ENCODE measurements at regions not wholly inside any gene's neighbourhood (a gene's known extent, or its start where the extent isn't known, plus 50 kb on each side); places are given as distances from the start of the nearest gene placed in this dataset.
"Not testable (repeated sequence)": the region's sequence is repeated elsewhere in the genome, so short reads cannot be mapped to it uniquely, and the experiment has no call there.

DNA sequence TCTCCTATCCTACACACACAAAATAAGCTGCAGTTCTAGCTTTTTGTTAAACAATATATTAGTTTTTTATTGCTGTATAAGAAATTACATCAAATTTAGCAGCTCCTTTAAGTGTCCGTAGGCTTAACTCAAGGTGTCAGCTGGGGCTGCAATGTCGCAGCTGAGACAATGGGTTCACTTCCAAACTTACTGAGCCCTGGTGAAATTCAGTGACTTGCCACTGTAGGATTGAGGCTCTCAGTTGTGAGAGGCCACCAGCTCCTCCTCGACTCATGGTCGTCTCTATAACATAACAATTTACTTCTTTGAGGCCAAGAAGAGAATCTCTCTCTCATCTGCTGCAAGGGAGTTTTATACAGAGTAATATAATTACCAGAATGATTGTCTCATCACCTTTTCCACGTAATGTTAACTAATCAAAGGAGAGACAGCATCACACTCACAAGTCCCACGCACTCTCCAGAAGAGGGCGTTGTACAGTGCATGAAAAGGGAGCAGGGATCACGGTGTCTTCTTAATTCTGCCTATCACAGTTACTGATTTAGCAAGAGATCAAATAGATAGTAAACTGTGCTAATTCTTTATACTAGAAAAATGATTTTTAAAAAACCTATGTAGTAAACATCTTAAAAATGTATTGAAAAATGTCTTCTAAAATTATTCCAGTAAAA lies 735.6 kb upstream of the GBE1 start:
- no peak for DNase-seq

DNA sequence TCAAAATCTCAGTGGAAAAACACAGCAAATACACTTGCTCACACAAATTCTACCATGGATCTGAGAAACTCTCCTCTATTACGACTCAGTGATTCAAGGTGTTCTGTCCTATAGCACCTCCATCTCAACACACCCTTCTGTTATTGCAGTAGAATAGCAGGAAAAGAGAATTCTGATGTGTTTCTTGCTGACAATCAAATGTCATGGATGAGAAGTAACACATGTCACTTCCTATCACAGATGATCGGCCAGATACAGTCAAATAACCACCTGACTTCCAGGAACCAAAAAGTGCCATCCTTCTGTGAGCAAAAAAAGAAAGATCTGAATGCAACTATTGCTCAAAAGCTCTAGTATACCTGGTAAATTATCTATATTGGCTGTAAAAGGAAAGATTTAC lies 734.2 kb upstream of the GBE1 start:
- DNase-seq, result no peak

DNA sequence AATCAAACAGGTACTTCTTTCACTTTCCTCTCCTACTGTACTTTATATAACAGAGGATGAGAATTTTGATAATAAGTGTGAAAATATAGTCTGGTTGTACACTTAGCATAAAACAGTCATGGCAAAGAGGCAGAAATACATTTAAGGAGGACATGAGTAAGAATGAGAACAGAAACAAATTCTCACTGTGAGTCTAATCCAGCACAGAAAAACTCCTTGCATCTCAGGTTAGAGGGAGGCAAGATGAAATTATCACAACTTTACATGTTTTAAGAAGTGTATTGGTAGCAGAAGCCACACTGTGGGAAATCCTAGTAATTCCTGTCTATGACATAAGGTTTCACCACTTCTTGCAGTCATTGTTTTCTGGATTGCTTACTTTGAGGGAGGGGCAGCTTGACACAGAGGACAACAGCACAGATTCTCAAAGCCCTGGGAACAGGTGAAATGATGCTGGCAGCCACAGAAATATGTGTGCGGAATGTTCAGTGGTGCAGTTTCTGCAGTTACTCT lies 733.6 kb upstream of the GBE1 start:
- no peak for DNase-seq

DNA sequence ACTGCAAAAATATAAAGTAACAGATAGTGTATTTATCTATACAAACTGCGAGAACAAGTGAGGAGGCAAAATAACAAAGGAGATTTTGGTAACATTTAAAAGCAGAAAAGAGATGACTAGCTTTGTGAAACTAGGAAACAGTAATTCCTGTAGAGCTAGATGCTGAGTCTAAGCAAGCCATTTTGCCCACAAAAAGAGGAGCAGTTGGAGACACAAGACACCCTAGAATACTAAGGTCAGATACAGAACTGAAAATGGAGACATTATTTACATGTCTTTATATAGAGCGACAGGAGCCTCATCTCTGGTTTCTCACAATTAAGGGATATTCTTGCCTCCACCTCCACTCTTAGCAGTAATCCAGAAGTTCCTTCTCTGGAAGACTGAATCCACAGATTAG lies 732.4 kb upstream of the GBE1 start:
- DNase-seq, result no peak

DNA sequence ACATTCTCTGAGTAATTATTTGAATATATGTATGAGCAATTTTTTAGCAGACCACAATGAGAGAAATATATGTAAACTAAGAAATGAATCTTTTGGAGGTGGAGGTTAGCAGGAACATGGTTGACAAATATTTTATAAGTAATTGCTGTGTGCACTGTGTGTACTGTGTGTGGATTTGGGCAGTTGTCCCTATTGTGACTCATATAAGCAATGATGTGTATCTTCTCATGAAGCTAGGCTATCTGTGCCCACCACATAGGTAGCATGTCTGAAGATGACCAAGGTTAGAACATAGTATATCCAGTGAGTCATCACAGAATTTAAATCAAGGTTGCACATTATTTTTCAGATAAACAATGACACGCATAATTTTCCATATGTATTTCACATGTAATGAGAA lies 713.9 kb upstream of the GBE1 start:
- no peak for DNase-seq

DNA sequence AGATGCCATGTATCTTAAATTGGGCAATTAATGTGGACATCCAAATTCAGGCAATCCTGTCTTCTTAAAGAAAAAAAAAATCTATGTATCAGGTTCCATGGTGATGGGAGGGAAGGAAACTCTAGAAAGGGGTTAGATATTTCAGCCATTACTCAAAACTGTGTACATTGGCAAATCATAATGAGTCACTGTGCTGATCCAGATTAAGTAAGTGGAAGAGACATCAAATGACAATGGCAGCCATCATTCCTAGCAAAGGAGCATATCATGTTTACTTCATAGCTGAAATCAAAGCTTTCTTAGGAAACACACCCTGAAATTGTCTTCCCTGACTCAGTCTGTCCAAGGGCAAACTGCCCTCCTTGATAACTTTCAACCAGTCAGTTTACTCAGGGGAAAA lies 713.3 kb upstream of the GBE1 start:
- DNase-seq, result no peak

DNA sequence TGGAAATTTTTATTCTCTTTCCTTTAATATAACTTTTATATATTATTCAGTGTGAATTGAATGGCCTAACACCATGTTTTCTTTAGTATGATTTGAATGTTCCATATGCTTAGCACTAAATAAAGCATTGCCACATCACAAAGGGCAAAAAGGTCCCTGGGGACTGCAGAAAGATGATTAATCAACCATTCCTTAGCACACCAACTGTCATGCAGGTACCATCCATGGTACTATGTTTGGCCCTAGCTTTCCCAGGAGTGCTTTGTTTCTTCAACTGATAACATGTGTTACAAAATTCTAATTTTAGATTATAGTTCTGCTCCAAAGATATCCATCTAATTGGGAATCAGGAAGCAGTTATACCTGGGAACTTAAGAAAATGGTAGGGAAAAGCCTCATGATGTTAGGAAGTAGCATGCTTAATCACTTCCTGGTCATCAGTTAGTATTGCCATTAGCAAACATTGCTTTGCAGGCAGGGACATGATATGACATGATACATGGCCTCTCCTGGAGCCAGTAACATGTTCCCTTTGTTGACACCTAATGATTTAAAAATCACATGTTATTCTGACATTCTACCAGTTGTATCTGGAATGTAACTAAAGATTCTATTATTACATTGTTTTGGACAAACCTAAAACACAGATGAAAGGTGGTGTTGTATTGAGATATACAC lies 712.6 kb upstream of the GBE1 start:
- no peak for DNase-seq

DNA sequence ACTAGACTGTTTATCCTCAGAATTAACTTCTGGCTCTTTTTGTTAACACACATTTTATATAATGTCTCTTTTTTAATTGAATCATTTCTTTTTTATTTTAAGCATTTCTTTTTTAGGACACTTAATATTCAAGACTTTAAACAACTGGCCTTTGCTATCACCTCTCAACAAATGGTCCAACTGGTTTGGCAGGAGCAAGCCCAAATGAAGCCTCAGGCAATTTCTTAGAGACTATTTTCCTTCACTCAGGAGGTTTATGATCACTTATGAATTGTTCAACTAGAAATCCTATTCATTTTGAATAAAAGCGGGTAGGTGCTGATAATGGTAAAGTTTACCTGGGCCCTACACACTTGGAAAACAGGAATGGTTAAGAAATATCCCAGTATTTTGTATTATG lies 705.6 kb upstream of the GBE1 start:
- no peak for DNase-seq

DNA sequence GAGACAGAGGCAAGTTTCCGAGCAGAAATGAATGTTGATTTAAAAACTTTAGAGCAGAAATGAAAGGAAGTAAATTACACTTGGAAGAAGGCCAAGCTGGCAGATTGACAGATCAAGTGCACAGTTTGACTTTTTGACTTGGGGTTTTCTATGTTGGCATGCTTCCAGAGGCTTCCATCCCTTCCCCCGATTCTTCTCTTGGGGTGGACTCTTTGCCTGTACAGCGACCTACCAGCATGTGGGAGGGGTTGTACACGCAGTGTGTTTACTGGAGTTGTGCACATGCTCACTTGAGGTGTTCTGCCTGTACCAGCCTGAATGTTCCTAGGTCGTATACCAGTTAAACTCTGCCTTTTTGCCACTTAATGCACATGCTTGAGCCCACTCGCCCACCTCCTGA lies 701.5 kb upstream of the GBE1 start:
- DNase-seq, result no peak

DNA sequence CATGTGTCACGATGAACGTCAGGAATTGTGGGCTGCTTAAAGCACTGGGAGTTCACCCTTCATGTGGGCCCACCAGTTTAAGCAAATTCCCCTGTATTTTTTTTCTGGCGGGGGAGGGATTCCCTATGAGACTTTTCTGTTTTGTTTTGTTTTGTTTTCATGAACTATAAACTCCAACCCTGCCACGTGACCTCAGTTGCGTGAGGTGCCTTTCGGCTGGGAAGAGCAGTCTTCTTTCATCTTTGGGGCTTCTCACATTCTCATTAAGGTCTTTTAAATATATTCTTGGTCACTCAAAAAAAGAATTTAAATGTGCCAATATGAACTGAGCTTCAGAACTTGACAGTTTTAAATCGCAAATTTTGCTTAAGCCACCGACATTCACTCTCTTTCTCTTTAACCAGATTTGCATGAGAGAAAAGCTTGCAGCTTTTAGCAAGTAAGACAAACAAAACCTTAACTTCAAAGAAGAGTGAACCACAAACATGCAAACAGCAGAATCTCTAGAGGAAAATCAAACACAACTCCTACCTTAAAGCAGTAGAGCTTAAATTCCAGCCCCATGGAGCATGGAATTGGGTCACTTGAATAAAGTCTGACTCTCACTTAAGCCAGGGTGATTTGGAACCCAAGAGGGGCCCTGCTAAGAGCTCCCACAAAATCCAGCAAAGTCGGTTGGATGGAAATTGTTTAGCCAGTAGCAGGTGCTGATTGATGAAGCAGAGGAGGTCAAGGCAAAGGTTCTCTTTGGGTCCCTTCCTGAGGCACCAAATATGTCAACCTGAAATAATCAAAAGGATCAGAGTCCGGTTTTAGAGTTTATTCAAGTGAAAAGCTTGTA lies 699.8 kb upstream of the GBE1 start:
- no peak for DNase-seq

DNA sequence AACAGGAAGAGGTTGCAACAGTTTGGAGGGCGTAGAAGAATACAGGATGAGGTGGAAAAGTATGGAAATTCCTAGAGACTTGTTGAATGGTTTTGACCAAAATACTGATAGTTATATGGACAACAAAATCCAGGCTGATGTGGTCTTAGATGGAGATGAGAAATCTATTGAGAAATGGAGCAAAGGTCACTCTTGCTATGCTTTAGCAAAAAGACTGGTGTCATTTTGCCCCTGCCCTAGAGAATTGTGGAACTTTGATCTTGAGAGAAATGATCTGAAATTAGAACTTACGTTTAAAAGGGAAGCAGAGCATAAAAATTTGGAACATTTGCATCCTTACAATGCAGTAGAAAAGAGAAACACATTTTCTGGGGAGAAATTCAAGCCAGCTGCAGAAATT lies 686.9 kb upstream of the GBE1 start:
- no peak for DNase-seq

DNA sequence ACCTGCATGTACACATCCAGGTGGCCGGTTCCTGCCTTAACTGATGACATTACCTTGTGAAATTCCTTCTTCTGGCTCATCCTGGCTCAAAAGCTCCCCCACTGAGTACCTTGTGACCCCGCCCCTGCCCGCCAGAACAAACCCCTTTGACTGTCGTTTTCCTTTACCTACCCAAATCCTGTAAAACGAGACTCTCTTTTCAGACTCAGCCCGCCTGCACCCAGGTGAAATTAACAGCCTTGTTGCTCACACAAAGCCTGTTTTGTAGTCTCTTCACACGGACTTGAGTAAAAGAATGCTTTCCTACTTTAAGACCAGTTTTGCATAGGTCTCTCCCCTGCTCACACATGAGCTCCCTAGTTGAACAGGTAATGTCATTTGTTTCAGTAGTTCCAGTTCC lies 667.4 kb upstream of the GBE1 start:
- DNase-seq, result not testable (repeated sequence)

DNA sequence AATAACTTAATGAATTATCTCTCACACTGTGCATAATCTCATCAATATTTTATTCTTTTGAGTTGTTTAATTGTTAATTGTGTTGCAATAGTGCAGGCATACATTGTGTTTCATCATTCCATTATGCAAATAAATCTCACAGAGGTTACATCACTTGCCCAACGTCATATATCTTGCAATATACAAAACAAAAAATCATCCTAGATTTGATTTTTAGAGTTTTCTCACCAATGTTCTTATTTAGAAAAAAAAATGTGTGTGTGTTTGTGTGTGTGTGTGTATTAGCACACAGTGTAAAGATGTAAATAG lies 662.5 kb upstream of the GBE1 start:
- DNase-seq, result no peak

DNA sequence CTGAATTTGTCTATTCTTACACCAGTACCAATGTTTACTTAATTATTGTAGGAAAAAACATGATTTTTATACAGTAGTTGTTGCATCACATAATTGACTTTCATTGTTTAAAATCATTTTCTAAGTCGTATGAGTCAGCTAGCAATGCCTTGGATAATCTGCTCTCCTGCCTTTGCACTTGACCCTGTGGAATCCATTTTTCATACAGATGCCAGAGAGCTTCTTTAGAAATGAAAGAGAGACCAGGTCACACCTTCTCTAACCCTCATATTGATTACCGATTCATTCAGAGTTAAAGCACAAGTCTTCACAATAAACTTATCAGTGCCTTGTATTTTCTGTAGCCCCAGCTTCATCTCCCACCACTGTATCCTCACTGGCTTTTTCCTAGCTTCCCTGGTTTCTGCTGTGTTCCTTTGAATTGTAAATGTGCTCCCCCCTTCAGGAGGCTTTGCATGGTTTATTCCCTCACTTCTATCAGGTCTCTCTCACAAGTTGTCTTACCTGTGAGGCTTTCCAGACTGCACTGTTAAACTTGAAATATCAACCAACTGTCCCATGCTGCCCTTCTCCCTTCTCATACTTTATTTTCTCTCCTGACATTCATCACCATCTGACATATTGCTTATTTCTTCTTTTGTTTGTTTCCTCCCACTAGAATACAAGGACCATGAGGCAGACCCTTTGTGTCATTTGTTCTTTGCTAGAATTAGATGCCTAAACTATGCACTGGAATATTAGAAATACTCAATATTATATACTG lies 662.0 kb upstream of the GBE1 start:
- DNase-seq, result no peak

DNA sequence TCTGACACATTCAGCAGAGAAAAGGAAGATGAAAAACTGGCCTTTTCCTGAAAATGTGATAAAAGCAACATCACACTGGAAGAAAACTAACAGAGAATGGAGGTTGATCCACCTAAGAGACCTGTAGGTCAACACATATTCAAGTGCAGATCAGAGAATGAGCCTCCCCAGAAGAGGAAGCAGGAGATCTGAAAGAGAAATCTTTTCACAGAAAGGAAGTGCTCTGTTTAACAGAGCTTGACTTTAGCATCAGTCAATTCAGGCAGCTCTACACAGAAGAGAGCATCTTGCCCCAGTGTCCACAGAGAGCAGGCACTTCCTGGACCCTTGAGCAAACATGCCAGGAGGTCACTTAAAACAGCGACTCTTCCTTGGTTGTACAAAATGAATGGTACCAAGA lies 655.4 kb upstream of the GBE1 start:
- no peak for DNase-seq

DNA sequence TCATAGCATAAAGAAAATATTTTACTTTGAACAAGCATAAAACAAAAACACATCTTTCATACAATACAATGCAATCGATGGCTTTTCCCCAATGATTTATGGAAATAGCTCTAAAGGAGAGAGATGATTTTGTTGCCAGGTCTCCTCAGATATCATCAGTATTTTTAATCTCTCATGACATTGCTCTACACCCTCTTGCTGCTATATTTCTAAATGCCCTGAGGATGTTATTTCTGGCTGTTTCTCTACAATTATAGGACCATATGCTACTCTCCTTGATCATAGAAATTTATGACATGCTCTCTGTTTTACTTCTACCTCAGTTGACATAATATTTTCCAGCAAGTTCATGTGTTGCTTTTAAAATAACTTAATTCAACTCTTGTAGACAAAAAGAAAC lies 654.9 kb upstream of the GBE1 start:
- no peak for DNase-seq

DNA sequence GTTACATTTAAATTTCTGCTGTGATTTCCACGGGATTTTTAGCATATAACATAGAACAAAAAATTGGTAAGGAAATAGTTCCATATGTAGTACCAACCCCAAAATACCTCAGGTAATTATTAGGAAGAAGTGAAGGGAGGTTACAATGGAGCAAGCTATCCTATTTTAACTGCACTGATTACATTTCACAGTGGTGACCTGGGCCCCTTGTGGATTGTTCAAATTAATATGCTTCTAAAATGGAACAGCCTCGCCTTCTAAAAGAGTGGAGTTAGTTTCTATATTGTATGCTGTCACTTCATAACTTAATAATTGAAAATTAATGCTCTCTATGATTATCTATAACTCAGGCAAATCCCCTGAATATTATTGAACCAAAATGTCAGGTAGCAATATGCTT lies 651.7 kb upstream of the GBE1 start:
- no peak for DNase-seq

DNA sequence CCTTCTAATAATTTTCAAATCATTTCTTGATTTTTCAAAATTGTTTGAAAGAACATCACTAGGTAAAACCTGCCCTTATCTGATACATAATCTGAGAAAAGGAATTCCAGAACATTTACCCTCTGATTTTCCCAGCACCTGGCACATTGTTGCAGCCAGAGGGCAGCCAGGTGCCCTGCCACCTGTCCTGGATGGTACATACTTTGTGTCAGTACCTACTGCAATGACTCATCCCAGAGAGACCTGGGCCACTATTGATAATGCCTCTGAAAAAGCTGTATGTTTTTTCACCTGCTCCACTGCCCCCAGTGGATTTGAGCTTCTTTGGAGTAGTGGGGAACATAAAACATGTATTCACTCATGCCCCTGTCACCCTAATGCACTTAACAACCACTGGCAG lies 648.9 kb upstream of the GBE1 start:
- DNase-seq, result no peak

DNA sequence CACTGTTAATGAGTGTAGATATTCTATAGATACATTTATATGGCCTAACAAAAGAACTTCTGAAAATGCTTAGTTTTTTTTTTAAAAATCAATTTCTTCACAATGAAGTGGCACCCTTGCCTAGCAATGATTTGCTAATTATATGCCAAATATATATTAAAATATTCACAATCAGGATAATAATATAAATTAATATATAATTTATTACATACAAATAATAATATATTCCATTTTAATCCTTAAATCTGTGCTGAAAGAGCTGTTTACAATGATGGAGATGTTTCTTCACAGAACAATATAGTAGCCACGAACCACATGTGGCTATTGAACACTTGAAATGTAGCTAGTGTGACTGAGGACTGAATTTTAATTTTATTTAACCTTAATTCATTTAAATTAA lies 648.4 kb upstream of the GBE1 start:
- no peak for DNase-seq

DNA sequence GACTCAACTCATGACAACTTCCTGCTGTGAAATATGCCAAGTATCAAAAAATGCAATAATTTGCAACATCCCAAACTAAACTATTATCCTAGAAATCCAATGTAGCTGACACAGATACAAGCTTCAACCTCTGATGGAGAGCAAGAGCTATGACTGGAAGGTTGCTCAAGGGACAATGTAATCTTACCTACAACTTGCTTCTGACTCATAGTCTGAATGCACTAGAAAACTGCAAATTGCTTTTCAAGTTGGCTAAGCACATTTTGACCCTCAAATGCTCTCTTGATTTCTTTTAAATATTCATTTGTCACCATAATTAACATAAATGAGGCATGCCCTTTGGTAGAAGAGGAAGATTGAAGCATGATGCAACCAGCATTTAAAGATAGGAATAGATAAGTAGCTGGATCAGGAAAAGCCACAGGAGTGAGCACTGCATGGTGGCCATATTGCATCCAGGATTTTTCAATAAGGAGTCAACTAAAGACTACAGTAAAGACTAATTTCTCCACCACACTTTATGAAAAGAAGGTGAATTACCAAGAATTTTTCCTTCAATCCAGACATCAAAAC lies 630.8 kb upstream of the GBE1 start:
- no peak for DNase-seq

DNA sequence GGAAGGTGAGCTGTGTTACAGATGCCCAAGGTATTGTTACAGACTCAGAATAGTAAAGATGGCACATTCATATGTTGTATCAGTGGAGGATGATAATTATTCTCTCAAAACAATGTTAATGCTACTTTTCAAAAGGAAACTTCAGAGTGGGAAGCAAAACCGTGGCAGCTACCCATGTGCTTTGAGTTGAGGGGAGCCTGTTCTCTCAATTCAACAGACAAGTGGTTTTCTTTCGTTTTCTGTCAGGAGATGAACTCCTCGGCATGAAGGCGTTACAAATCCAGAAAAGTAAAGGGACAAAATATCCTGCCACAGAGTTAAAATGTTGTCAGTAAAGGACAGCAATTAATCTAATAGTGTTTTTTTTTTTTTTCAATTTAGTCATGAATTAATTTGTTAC lies 629.4 kb upstream of the GBE1 start:
- DNase-seq, result no peak

DNA sequence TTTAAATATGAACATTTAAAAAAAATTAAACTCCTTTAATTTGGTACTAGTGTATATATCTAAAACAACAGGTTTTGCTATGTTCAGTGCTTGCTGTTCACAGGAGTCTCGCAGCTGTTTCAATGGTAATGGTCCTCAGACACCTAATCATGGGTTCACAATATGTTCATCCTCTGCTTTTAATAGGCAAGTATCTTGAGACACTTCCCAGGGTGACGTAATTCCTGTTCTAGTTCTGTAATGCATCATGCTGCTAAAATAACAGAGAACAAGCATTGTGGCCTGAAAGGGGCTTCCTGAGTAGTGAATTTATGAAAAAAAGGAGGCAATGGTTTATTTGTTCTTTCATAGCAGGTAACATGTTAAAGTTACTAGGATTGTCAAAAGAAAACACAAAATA lies 625.2 kb upstream of the GBE1 start:
- no peak for DNase-seq

DNA sequence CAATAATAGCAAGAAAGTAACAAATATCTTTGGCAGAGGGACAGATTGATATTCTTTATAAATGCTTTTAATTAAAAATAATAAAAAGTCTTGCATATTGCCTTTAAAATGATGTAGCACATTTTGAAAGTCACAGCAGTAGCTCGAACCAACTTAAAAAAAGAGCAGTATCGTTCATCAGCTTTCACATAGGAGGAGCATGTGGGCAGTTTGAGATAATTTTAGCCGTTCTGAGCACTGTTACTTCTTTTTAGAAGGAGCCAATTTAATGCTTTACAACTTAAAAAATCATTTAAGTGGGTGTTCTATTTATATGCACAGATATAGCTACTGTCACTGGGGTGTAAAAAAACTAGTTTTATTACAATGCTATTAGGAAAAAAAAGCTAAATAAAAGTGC lies 622.7 kb upstream of the GBE1 start:
- no peak for DNase-seq

Measured in CD4-positive, alpha-beta T cell treated with Interferon alpha-2 for 1 hour (primary cell).